AG09309 (cell line): ENCODE measurements at regions not wholly inside any gene's neighbourhood (a gene's known extent, or its start where the extent isn't known, plus 50 kb on each side); places are given as distances from the start of the nearest gene placed in this dataset.

Experiments
- DNase-seq: peaks from one replicate; pipeline ENCODE4 v3.0.0-alpha.2; 2010; ENCODE audit warnings: low read depth
- H3K4me3 ChIP-seq: 2 replicates; pipeline ENCODE4 v1.5.1; 2011; ENCODE audit warnings: mild to moderate bottlenecking, low read depth, low read length, moderate library complexity; ENCODE audit not compliant: control insufficient read depth
- CTCF ChIP-seq: IDR thresholded peaks from 2 replicates; pipeline ENCODE4 v1.5.1; 2011; ENCODE audit warnings: mild to moderate bottlenecking, low read depth, low read length, inconsistent platforms; ENCODE audit not compliant: insufficient read depth, control insufficient read depth; ENCODE audit errors: missing control alignments

- no peak overlapping the region for H3K4me3 ChIP-seq
- TF ChIP-seq CTCF: no peak
- no peak for DNase-seq
These were observed 69.5 kb upstream of the IQSEC1 start for GRCh38 chr3:13142552-13143380.

DNA sequence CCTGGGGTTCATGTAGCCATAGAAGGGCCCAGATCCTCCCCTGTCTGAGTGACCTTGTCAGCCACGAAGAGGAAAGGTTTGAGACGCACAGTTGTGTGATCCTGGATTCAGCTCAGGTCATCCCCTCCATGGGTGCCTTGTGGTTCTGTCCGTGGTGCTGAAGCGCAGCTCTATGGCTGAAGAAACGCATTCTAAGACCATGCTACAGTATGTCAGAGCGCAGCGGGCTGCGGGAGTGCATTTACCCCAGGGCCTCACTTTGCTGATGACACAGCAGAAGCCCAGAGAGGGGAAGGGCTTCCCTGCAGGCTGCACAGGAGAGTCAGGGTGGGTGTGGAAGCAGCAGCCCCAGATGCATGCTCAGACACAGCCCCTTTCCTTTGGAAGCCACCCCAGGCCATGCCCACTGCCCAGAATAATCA lies 68.8 kb upstream of the IQSEC1 start:
- no peak overlapping the region for H3K4me3 ChIP-seq
- no peak for TF ChIP-seq CTCF
- no peak for DNase-seq

DNA sequence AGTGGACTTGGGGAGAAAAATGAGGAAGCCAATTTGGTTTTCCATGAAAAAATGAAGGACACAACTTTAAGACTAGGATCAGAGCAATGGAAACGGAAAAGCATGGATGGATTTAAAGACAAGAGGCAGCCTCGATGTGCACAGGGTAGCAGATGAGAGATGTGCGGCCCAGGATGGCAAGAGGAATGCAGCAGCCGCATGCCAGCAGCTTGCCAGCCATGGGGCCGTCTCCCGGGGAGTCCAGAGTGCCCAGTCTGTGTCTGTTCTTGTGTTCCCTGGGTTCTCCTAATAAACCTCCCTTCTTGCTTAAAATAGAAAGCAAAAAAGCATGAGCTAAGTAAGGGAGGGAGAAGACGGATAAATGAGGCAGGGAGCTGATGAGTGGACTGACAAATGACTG lies 68.0 kb upstream of the IQSEC1 start:
- H3K4me3 ChIP-seq: no peak overlapping the region
- no peak for DNase-seq
- TF ChIP-seq CTCF: no peak

DNA sequence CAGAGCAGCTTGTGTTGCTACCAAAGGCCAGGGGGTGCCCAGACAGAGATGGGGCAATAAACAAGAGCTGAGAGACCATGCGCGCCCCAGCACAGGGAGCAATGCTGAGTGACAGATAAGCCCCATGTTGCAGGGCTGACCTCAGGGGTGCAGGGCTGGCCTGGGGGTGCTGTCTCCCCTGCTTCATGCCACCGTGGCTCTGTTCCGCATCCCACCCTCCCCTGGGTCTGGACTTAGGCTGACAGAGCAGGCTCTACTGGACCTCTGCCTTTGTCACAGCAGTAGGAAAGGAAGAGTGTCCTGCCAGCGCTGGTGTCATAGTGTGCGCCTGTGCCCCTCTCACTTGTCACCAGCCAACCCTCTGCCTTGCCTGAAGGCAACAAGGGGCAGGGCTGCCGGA lies 67.4 kb upstream of the IQSEC1 start:
- no peak for DNase-seq
- H3K4me3 ChIP-seq: no peak overlapping the region
- no peak for TF ChIP-seq CTCF

DNA sequence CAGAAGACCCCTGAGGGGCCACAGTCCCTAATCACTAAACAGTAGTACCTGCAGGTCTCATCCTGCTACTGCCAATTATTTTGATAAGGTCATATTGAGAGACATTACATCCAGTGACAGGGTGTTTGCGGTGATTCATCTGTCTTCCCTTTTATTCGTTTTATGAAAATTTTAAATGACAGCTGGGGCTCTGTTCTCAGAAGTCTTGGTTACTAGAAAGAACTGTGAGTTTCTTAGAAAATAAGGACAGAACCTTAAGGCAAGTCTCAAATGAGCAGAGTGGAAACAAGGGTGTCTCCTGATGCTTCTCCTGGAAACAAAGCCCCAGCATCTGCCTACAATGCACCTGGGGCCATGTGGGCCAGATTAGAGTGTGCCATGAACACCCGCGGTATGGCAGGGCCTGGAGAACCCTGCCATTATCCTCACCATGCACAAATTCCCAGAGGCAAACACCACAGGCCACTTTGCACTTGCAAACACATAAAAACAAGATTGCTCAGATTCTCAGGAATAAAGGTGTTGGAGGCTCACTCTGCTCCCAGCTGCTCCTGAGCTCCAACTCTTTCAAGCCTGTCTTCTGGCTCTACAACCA lies 66.3 kb upstream of the IQSEC1 start:
- TF ChIP-seq CTCF: no peak
- no peak overlapping the region for H3K4me3 ChIP-seq

DNA sequence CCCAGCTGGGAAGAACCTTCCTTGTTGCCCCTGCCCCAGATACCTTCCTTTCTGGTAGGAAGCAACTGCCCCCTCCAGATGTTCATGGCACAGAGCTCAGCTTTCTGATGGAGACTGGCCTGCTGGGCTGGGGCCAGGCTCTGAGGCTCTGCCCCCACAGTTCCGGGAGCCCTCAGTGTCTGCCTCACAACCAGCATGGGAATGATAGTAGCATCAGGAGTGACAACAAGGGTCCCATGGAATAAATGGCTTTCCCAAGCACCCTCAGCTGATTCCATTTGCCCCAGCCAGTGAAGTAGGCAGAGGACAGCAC lies 65.6 kb upstream of the IQSEC1 start:
- DNase-seq: no peak
- no peak for TF ChIP-seq CTCF

More for the DNA sequence above, 66.3 kb upstream of the IQSEC1 start:
- DNase-seq: no peak

More for the DNA sequence above, 65.6 kb upstream of the IQSEC1 start:
- no peak overlapping the region for H3K4me3 ChIP-seq
